GM23248 (cell line): ENCODE measurements at regions not wholly inside any gene's neighbourhood (a gene's known extent, or its start where the extent isn't known, plus 50 kb on each side); places are given as distances from the start of the nearest gene placed in this dataset.
"Not testable (repeated sequence)": the region's sequence is repeated elsewhere in the genome, so short reads cannot be mapped to it uniquely, and the experiment has no call there.

ENCODE experiments used
- EZH2 ChIP-seq: fragments of 200-600 bp; sonication (generic); IDR thresholded peaks from 2 replicates; pipeline ENCODE4 v1.6.1; 2018; ENCODE audit warnings: antibody characterized with exemption, mild to moderate bottlenecking; ENCODE audit not compliant: insufficient read depth, poor library complexity, severe bottlenecking
- EZH2phosphoT487 ChIP-seq: fragments of 200-600 bp; sonication (generic); IDR thresholded peaks from 2 replicates; pipeline ENCODE4 v1.6.1; 2018; ENCODE audit warnings: antibody characterized with exemption, moderate library complexity, mild to moderate bottlenecking, low read depth; ENCODE audit not compliant: insufficient read depth

GRCh38 chr10:80728354-80728753 lies 190.7 kb downstream of the SH2D4B start:
- TF ChIP-seq EZH2, EZH2phosphoT487: not testable (repeated sequence)
